SK-N-SH treated with all-trans-retinoic acid at 6 μM for 48 hours (cell line): ENCODE measurements at regions not wholly inside any gene's neighbourhood (a gene's known extent, or its start where the extent isn't known, plus 50 kb on each side); places are given as distances from the start of the nearest gene placed in this dataset.

Source experiments
- ARNTL ChIP-seq: fragments of 450-650 bp; formaldehyde crosslinking; IDR thresholded peaks from 2 replicates; pipeline ENCODE4 v1.5.0; 2020; ENCODE audit warnings: low read depth, mild to moderate bottlenecking, moderate library complexity, borderline replicate concordance
- CREB5 ChIP-seq: fragments of 250-450 bp; sonication (Bioruptor Pico); IDR thresholded peaks from 2 replicates; pipeline ENCODE4 v1.5.1; 2020; ENCODE audit warnings: low read depth, mild to moderate bottlenecking, moderate library complexity
- CSDC2 ChIP-seq: fragments of 250-450 bp; sonication (Bioruptor Pico); IDR thresholded peaks from 2 replicates; pipeline ENCODE4 v1.5.0; 2020; ENCODE audit warnings: mild to moderate bottlenecking, moderate library complexity
- PATZ1 ChIP-seq: fragments of 250-450 bp; sonication (Bioruptor Pico); IDR thresholded peaks from 2 replicates; pipeline ENCODE4 v1.8.0; 2020; ENCODE audit warnings: mild to moderate bottlenecking, moderate library complexity, borderline replicate concordance
- SNAI2 ChIP-seq: fragments of 250-450 bp; sonication (Bioruptor Pico); IDR thresholded peaks from 2 replicates; pipeline ENCODE4 v1.5.0; 2020; ENCODE audit warnings: mild to moderate bottlenecking, moderate library complexity
- TSHZ2 ChIP-seq: fragments of 250-450 bp; sonication (Bioruptor Pico); IDR thresholded peaks from 2 replicates; pipeline ENCODE4 v1.5.0; 2020; ENCODE audit warnings: mild to moderate bottlenecking, moderate library complexity
- ZNF8 ChIP-seq: fragments of 450-650 bp; formaldehyde crosslinking; IDR thresholded peaks from 2 replicates; pipeline ENCODE4 v1.5.0; 2020; ENCODE audit warnings: mild to moderate bottlenecking, moderate library complexity

GRCh38 chr3:700514-700913, 392.3 kb upstream of the CNTN6 start:
- TF ChIP-seq TSHZ2 (CRISPR knock-in tag) (no peak), ARNTL (CRISPR knock-in tag) (no peak), SNAI2 (CRISPR knock-in tag) (no peak), ZNF8 (CRISPR knock-in tag) (no peak), CREB5 (CRISPR knock-in tag) (no peak), PATZ1 (CRISPR knock-in tag) (no peak), CSDC2 (CRISPR knock-in tag) (no peak)
